MM.1S (cell line): ENCODE measurements at regions not wholly inside any gene's neighbourhood (a gene's known extent, or its start where the extent isn't known, plus 50 kb on each side); places are given as distances from the start of the nearest gene placed in this dataset.

Source experiments
- DNase-seq: peaks from one replicate; pipeline ENCODE4 v3.0.0-alpha.2; 2015
- H2AFZ ChIP-seq: fragments of 300-600 bp; sonication (generic); 2 replicates; pipeline ENCODE4 v1.6.0; 2016; ENCODE audit warnings: antibody characterized with exemption, low read length
- H3F3A ChIP-seq: fragments of 300-600 bp; sonication (generic); 2 replicates; pipeline ENCODE4 v1.6.1; 2016; ENCODE audit warnings: mild to moderate bottlenecking, antibody characterized with exemption, low read length, moderate library complexity, mixed read lengths; ENCODE audit not compliant: insufficient read depth
- H3K27ac ChIP-seq: fragments of 300-600 bp; sonication (generic); 2 replicates; pipeline ENCODE4 v1.5.1; 2016; ENCODE audit warnings: mild to moderate bottlenecking, low read length
- H3K27me3 ChIP-seq: fragments of 300-600 bp; sonication (generic); replicated peaks from 2 replicates; pipeline ENCODE4 v1.6.0; 2016; ENCODE audit warnings: low read length; ENCODE audit not compliant: insufficient read depth
- H3K36me3 ChIP-seq: fragments of 300-600 bp; sonication (generic); replicated peaks from 2 replicates; pipeline ENCODE4 v1.6.1; 2016; ENCODE audit warnings: mild to moderate bottlenecking, low read length, mixed read lengths; ENCODE audit not compliant: insufficient read depth
- H3K4me1 ChIP-seq: fragments of 300-600 bp; sonication (generic); 2 replicates; pipeline ENCODE4 v1.6.1; 2016; ENCODE audit warnings: low read length, mixed read lengths
- H3K4me2 ChIP-seq: fragments of 300-600 bp; sonication (generic); 2 replicates; pipeline ENCODE4 v1.6.0; 2016; ENCODE audit warnings: low read depth, low read length
- H3K4me3 ChIP-seq: fragments of 300-600 bp; sonication (generic); 2 replicates; pipeline ENCODE4 v1.5.1; 2016; ENCODE audit warnings: low read length, mixed read lengths
- H3K79me2 ChIP-seq: fragments of 300-600 bp; sonication (generic); 2 replicates; pipeline ENCODE4 v1.6.1; 2016; ENCODE audit warnings: mixed run types, low read length, mixed read lengths
- H3K9ac ChIP-seq: fragments of 300-600 bp; sonication (generic); 2 replicates; pipeline ENCODE4 v1.6.1; 2016; ENCODE audit warnings: low read length, mixed read lengths
- H3K9me2 ChIP-seq: fragments of 300-600 bp; sonication (generic); replicated peaks from 2 replicates; pipeline ENCODE4 v1.6.1; 2016; ENCODE audit warnings: mild to moderate bottlenecking, low read length, mixed read lengths; ENCODE audit not compliant: insufficient read depth
- H3K9me3 ChIP-seq: fragments of 300-600 bp; sonication (generic); replicated peaks from 2 replicates; pipeline ENCODE4 v1.6.1; 2016; ENCODE audit warnings: mild to moderate bottlenecking, low read length, mixed read lengths; ENCODE audit not compliant: insufficient read depth
- H4K20me1 ChIP-seq: fragments of 300-600 bp; sonication (generic); 2 replicates; pipeline ENCODE4 v1.6.1; 2016; ENCODE audit warnings: mild to moderate bottlenecking, low read length, moderate library complexity, mixed read lengths; ENCODE audit not compliant: insufficient read depth
- CTCF ChIP-seq: fragments of 300-600 bp; sonication (generic); IDR thresholded peaks from 2 replicates; pipeline ENCODE4 v1.5.1; 2016; ENCODE audit warnings: antibody characterized with exemption, low read length, mixed read lengths
- EZH2 ChIP-seq: fragments of 300-600 bp; sonication (generic); optimal IDR thresholded peaks from 2 replicates; pipeline ENCODE3; 2017; ENCODE audit warnings: low read depth, mild to moderate bottlenecking, antibody characterized with exemption, low read length, mixed read lengths
- EZH2phosphoT487 ChIP-seq: fragments of 300-600 bp; sonication (generic); IDR thresholded peaks from 2 replicates; pipeline ENCODE4 v1.6.1; 2018; ENCODE audit warnings: antibody characterized with exemption, low read length

DNA sequence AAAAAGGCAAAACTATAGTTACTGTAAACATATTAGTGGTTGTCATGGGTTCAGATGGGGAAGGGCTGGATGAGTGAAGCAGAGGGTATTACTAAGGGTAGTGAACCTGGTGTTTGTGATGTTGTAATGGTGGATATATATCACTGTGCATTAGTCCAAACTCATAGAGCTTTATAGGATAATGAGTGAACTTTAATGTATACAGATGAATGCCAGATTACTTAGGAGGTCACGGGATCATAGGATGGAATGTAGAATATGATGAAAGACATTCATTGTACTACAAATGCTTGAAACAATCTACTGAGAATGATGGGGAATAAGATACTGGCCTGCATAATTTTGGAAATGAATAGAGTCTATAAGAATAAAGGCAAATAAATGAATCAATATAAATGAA is 226.7 kb upstream of the ZNF804A start:
- no peak for TF ChIP-seq CTCF
- TF ChIP-seq EZH2: no peak
- no peak for TF ChIP-seq EZH2phosphoT487

DNA sequence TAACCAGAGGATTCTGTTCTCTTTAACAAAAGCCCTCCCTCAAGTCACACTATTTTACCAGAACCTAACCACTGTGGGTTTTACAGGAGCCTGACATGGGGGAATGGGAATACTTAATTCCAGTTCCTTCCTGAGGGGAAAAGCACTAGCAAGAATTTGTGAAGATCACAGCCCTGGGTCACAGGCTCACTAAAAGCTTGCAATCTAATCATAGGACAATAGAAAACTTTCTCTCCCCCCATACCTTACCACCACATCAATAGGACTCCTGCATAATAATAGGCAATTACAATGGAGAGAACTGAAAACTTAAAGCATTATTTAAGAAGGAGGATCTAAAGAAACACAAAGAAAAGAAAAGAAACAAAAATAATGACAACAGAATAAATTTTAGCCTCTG is 225.8 kb upstream of the ZNF804A start:
- Histone ChIP-seq H3K36me3 (no peaks in the 10 kb centered on the region), H3K4me3 (no peak overlapping the region), H3K27ac (no peak overlapping the region), H3K27me3 (no peaks in the 10 kb centered on the region), H3K4me2 (no peak overlapping the region), H4K20me1 (no peaks in the 10 kb centered on the region), H3K9me2 (no peaks in the 10 kb centered on the region), H3K9me3 (no peaks in the 10 kb centered on the region), H3K79me2 (no peaks in the 10 kb centered on the region), H3K9ac (no peak overlapping the region), H2AFZ (no peak overlapping the region), H3K4me1 (no peaks in the 10 kb centered on the region), H3F3A (no peaks in the 10 kb centered on the region)
- TF ChIP-seq EZH2phosphoT487: no peak
- TF ChIP-seq EZH2: no peak
- TF ChIP-seq CTCF: no peak
- DNase-seq: no peak

More for the DNA sequence above, 226.7 kb upstream of the ZNF804A start:
- H3K4me3 ChIP-seq: no peak overlapping the region
- no peaks in the 10 kb centered on the region for H4K20me1 ChIP-seq
- no peaks in the 10 kb centered on the region for H3K79me2 ChIP-seq
- DNase-seq: no peak
- no peak overlapping the region for H3K27ac ChIP-seq
- no peaks in the 10 kb centered on the region for H3K9me3 ChIP-seq
- no peaks in the 10 kb centered on the region for H3K36me3 ChIP-seq
- no peaks in the 10 kb centered on the region for H3K9me2 ChIP-seq
- H3K9ac ChIP-seq: no peak overlapping the region
- no peaks in the 10 kb centered on the region for H3K4me1 ChIP-seq
- H2AFZ ChIP-seq: no peak overlapping the region
- no peaks in the 10 kb centered on the region for H3F3A ChIP-seq
- H3K27me3 ChIP-seq: no peaks in the 10 kb centered on the region
- H3K4me2 ChIP-seq: no peak overlapping the region

- no peaks in the 10 kb centered on the region for H3K36me3 ChIP-seq
- no peak overlapping the region for H3K4me2 ChIP-seq
- H3K9me2 ChIP-seq: no peaks in the 10 kb centered on the region
- no peaks in the 10 kb centered on the region for H3K27me3 ChIP-seq
- H3K9me3 ChIP-seq: no peaks in the 10 kb centered on the region
- H3F3A ChIP-seq: no peaks in the 10 kb centered on the region
- H2AFZ ChIP-seq: no peak overlapping the region
- TF ChIP-seq EZH2: no peak
- TF ChIP-seq CTCF: no peak
- TF ChIP-seq EZH2phosphoT487: no peak
- no peak overlapping the region for H3K9ac ChIP-seq
- no peak overlapping the region for H3K4me3 ChIP-seq
- DNase-seq: no peak
- H3K4me1 ChIP-seq: no peaks in the 10 kb centered on the region
- no peaks in the 10 kb centered on the region for H3K79me2 ChIP-seq
- H4K20me1 ChIP-seq: no peaks in the 10 kb centered on the region
- H3K27ac ChIP-seq: no peak overlapping the region
Observed at GRCh38 chr2:184394642-184395041, 203.7 kb upstream of the ZNF804A start.
